Right atrium auricular region (tissue), 2 donors: ENCODE measurements at regions not wholly inside any gene's neighbourhood (a gene's known extent, or its start where the extent isn't known, plus 50 kb on each side); places are given as distances from the start of the nearest gene placed in this dataset.

Source experiments
- DNase-seq: peaks from one replicate; pipeline ENCODE4 v3.0.0-alpha.2; 2019; ENCODE audit warnings: low spot score
- H3K27ac ChIP-seq, 2 donors: fragments of 200-600 bp; sonication (generic); 1 replicate in 1 of 2; 2 replicates in 1 of 2; pipeline ENCODE4 v1.5.1; 2016 to 2019
- H3K27me3 ChIP-seq, 2 donors: fragments of 200-600 bp; sonication (generic); one replicate each; pipeline versions ENCODE4 v1.5.1 to v1.6.0; 2017 to 2019
- H3K36me3 ChIP-seq: fragments of 200-600 bp; sonication (generic); one replicate; pipeline ENCODE4 v1.5.1; 2016
- H3K4me1 ChIP-seq, 2 donors: fragments of 200-600 bp; sonication (generic); one replicate each; pipeline versions ENCODE4 v1.5.1 to v1.6.0; 2017 to 2019
- H3K4me3 ChIP-seq, 2 donors: fragments of 200-600 bp; sonication (generic); 1 replicate in 1 of 2; 2 replicates in 1 of 2; pipeline ENCODE4 v1.5.1; 2017 to 2019; ENCODE audit warnings: mild to moderate bottlenecking in 1 of 2, moderate library complexity in 1 of 2
- H3K9me3 ChIP-seq, 2 donors: fragments of 200-600 bp; sonication (generic); one replicate each; pipeline ENCODE4 v1.5.1; 2019
- TF ChIP-seq, protein P1 (sequence below), 2 donors: fragments of 200-600 bp; sonication (generic); IDR thresholded peaks; one replicate each; pipeline ENCODE4 v1.5.1; 2019; ENCODE audit warnings: antibody characterized with exemption in 2 of 2

DNA sequence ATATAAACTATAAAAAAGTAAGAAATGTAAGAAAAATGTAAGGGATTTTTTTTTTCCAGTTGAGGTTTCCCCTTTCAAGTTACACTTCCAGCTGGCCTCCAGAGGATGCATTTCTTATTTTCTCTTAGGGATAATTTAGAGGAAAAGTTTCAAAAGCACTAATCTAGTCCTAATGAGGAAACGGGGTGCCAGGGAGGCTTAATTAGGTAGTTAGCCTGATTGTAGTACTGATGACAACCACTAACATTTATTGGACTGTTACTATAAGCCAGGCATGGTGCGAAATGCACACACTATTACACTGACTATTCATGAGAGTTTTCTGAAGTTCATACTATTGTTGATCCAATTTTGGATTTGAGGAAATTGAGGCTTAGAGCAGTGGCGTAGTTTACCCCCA, 290.8 kb upstream of the FMN2 start:
- Histone ChIP-seq H3K27ac (no peak overlapping the region), H3K36me3 (no peaks in the 10 kb centered on the region), H3K4me3 (no peak overlapping the region), H3K4me1 (no peaks in the 10 kb centered on the region), H3K9me3 (no peaks in the 10 kb centered on the region), H3K27me3 (no peaks in the 10 kb centered on the region)
- no peak for DNase-seq
- TF ChIP-seq, protein P1, sequence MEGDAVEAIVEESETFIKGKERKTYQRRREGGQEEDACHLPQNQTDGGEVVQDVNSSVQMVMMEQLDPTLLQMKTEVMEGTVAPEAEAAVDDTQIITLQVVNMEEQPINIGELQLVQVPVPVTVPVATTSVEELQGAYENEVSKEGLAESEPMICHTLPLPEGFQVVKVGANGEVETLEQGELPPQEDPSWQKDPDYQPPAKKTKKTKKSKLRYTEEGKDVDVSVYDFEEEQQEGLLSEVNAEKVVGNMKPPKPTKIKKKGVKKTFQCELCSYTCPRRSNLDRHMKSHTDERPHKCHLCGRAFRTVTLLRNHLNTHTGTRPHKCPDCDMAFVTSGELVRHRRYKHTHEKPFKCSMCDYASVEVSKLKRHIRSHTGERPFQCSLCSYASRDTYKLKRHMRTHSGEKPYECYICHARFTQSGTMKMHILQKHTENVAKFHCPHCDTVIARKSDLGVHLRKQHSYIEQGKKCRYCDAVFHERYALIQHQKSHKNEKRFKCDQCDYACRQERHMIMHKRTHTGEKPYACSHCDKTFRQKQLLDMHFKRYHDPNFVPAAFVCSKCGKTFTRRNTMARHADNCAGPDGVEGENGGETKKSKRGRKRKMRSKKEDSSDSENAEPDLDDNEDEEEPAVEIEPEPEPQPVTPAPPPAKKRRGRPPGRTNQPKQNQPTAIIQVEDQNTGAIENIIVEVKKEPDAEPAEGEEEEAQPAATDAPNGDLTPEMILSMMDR (IDR thresholded peaks at IDR 0.05), result no peak

DNA sequence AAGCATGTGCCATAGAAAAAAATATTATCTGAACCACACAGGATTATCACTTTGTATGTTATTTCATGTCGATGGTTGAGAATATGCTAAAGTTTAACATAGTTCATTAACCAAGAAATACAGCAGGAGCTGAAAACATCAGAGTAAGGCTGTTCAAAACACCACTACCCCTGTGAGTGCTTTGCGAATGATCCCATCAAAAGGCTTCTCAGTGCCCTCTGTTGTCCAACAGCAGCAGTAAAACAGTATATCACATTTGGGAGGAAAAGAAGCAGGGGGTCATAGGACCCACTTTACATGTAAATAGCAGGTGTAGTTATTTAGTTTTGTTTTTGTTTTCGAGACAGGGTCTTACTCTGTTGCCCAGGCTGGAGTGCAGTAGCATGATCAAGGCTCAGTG, 289.4 kb upstream of the FMN2 start:
- DNase-seq, result no peak
- H3K27ac ChIP-seq, result no peak overlapping the region
- TF ChIP-seq, protein P1 (IDR thresholded peaks at IDR 0.05), result no peak

DNA sequence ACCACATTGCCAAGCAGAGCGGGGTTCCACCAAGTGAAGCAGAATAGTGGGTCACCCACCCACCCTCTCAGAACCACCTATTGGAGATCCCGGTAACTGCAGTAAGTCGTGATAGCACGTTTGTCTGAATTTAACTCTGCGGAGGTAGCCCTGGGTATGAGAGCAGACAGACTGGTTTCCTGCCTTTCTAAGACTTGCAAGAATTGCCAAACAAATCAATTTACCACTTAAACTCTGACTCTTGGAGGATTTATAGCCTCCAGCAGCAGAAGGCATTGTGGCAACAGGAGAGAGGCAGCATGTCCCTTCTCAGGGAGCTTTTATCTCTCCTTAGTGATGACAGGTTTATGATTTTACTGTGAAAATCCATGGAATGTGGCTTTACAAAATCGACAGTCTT, 287.9 kb upstream of the FMN2 start:
- TF ChIP-seq, protein P1 (IDR thresholded peaks at IDR 0.05), result no peak
- Histone ChIP-seq H3K27ac (no peak overlapping the region), H3K9me3 (no peaks in the 10 kb centered on the region)

More for the DNA sequence above, 289.4 kb upstream of the FMN2 start:
- Histone ChIP-seq H3K4me3 (no peak overlapping the region), H3K36me3 (no peaks in the 10 kb centered on the region), H3K4me1 (no peaks in the 10 kb centered on the region), H3K9me3 (no peaks in the 10 kb centered on the region), H3K27me3 (no peaks in the 10 kb centered on the region)

DNA sequence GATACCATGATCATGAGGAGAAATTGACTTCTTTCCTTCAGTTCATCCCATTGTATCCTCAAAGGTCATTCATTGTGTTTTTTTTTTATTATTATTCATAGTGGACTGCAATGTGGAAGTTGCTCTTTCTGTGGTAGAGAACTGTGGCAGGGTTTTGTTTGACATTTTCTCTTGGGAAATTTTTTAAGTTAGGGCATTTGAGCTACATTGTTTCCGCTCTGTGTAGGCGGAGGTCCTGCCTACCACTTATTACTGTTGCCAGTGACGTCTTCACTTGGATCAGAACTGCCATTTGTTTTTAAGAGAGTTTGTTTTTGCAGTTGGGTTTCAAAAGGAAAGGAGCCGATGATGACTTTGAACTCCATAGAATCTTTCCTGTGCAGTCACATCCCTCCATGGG, 287.4 kb upstream of the FMN2 start:
- DNase-seq, result no peak
- no peaks in the 10 kb centered on the region for H3K4me1 ChIP-seq
- H3K27me3 ChIP-seq, result no peaks in the 10 kb centered on the region
- no peaks in the 10 kb centered on the region for H3K9me3 ChIP-seq
- H3K36me3 ChIP-seq, result no peaks in the 10 kb centered on the region
- H3K27ac ChIP-seq, result no peak overlapping the region
- H3K4me3 ChIP-seq, result no peak overlapping the region
- TF ChIP-seq, protein P1 (IDR thresholded peaks at IDR 0.05), result no peak

More for the DNA sequence above, 287.9 kb upstream of the FMN2 start:
- no peaks in the 10 kb centered on the region for H3K4me1 ChIP-seq
- H3K36me3 ChIP-seq, result no peaks in the 10 kb centered on the region
- no peaks in the 10 kb centered on the region for H3K27me3 ChIP-seq
- no peak overlapping the region for H3K4me3 ChIP-seq
- no peak for DNase-seq

DNA sequence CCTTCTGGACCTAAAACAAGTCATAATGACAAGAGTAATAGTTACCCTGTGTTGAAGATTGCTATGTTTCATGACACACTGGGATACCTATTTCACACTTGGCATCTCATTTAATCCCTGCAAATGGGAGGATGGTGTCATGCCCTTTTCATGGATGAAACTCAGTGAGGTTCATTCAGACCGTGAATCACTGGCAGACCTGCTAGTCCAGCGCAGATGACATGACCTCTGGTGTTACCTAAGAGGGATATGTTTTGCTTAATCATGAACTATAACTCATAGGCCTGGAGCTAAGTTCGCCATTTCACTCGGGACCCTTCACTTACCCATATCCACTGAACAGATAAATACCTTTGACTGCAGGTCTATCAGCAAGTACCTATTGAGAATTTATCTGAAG, 286.6 kb upstream of the FMN2 start:
- H3K9me3 ChIP-seq, result no peaks in the 10 kb centered on the region
- no peak overlapping the region for H3K27ac ChIP-seq
- H3K4me1 ChIP-seq, result no peaks in the 10 kb centered on the region
- H3K36me3 ChIP-seq, result no peaks in the 10 kb centered on the region
- no peak for DNase-seq
- no peak overlapping the region for H3K4me3 ChIP-seq
- no peaks in the 10 kb centered on the region for H3K27me3 ChIP-seq
- TF ChIP-seq, protein P1 (IDR thresholded peaks at IDR 0.05), result no peak
